IPS-18a (cell line): ENCODE measurements at regions not wholly inside any gene's neighbourhood (a gene's known extent, or its start where the extent isn't known, plus 50 kb on each side); places are given as distances from the start of the nearest gene placed in this dataset.

ENCODE experiments used
- H3K27ac ChIP-seq: one replicate; pipeline ENCODE4 v1.5.1; 2013; ENCODE audit warnings: low read length
- H3K27me3 ChIP-seq: one replicate; pipeline ENCODE4 v1.6.1; 2013; ENCODE audit warnings: mild to moderate bottlenecking, low read length; ENCODE audit not compliant: control insufficient read depth, insufficient read depth
- H3K36me3 ChIP-seq: one replicate; pipeline ENCODE4 v1.6.1; 2013; ENCODE audit warnings: low read depth, low read length; ENCODE audit not compliant: control insufficient read depth
- H3K4me1 ChIP-seq: one replicate; pipeline ENCODE4 v1.6.1; 2013; ENCODE audit warnings: low read depth, low read length; ENCODE audit not compliant: control insufficient read depth
- H3K4me3 ChIP-seq: one replicate; pipeline ENCODE4 v1.5.1; 2013; ENCODE audit warnings: low read length
- H3K9ac ChIP-seq: one replicate; pipeline ENCODE4 v1.6.1; 2013; ENCODE audit warnings: mild to moderate bottlenecking, low read length, moderate library complexity
- H3K9me3 ChIP-seq: one replicate; pipeline ENCODE4 v1.6.1; 2013; ENCODE audit warnings: low read depth, low read length; ENCODE audit not compliant: control insufficient read depth

DNA sequence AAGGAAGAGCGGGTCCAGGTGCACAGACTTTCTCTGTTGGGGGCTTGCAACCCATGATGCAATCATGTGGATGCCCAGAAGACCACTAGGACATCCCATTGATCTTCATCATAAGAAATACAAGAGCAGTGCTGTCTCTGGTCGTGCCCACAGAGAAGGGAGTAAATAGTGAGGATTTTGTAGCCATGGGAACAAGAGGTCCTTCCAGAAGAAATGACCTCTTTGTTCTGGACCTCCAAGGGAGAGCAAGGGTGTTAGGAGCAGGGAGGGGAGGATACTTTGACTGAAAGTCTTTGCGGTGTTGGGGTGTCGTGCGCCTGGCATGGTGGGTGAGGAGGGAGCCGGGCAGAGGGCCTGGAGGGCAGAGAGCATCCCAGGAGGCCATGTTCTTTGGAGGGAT lies 55.0 kb upstream of the EN2 start:
- no peak overlapping the region for H3K27ac ChIP-seq
- no peaks in the 10 kb centered on the region for H3K4me1 ChIP-seq
- H3K9me3 ChIP-seq: no peaks in the 10 kb centered on the region
- H3K4me3 ChIP-seq: no peak overlapping the region
- H3K36me3 ChIP-seq: no peaks in the 10 kb centered on the region
- no peaks in the 10 kb centered on the region for H3K27me3 ChIP-seq
- no peak overlapping the region for H3K9ac ChIP-seq

GRCh38 chr7:155404976-155405375 lies 53.0 kb upstream of the EN2 start:
- H3K9ac ChIP-seq: no peak overlapping the region
- no peaks in the 10 kb centered on the region for H3K9me3 ChIP-seq
- H3K36me3 ChIP-seq: no peaks in the 10 kb centered on the region
- peaks cover 7% of the 10 kb centered on the region for H3K27me3 ChIP-seq
- no peak overlapping the region for H3K4me3 ChIP-seq
- H3K27ac ChIP-seq: no peak overlapping the region
- no peaks in the 10 kb centered on the region for H3K4me1 ChIP-seq

DNA sequence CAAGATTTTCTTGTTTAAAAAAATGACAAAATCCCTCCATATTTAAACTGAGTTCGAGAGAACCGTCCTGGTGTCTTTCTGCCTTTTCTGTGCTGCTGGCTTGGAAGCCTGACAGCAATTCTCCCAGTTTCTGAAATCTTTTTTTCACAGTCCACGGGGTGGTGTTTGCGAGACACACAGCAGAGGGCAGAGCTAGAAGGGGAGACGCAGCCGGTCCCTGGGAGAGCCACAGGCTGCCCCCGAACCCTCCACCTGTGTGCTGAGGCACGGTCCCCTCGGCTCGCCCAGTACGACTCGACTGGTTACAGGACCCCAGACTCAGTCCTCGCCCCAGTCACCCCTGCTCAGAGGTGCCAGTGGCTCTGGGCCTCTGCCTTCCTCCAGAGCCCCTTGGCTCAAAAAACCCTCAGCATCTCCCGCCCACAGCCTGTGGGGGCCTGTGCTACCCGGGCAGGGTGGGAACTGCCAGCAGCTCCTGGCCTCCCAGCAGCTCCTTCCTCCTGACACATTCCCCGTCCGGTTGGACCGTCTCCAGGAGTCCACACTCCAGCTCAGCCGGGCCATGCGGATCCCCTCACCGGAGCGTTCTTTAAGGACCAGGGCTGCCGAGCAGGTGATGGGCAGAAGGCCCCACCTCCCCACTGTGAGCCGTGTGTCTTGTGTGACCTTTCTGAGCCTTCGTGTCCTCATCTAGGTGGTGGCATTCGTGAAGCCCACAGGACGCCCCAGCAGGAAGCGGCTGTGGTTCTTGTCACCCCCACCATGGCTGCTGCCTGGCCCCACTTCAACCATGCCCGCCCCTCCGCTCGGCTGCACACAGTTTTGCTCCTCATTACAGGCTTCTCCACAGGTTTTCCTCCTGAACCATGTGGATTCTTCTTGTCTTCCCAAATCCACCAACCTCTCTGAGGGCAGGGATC lies 52.3 kb upstream of the EN2 start:
- H3K27ac ChIP-seq: no peak overlapping the region
- H3K4me1 ChIP-seq: no peaks in the 10 kb centered on the region
- H3K27me3 ChIP-seq: peaks cover 7% of the 10 kb centered on the region
- no peaks in the 10 kb centered on the region for H3K36me3 ChIP-seq
- H3K9ac ChIP-seq: no peak overlapping the region
- H3K4me3 ChIP-seq: no peak overlapping the region
- no peaks in the 10 kb centered on the region for H3K9me3 ChIP-seq

DNA sequence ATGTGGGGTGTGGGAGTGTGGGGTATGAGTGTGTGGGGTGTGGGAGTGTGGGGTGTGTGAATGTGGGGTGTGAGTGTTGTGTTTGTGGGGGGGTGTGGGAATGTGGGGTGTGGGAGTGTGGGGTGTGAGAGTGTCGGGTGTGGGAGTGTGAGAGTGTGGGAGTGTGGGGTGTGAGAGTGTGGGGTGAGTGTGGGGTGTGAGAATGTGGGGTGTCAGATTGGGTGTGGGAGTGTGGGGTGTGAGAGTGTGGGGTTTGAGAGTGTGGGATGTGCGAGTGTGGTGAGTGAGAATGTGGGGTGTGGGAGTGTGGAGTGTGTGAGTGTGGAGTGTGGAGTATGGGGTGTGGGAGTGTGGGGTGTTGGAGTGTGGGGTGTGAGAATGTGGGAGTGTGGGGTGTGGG lies 50.1 kb upstream of the EN2 start:
- H3K9ac ChIP-seq: no peak overlapping the region
- H3K36me3 ChIP-seq: no peaks in the 10 kb centered on the region
- peaks cover 17% of the 10 kb centered on the region for H3K27me3 ChIP-seq
- H3K9me3 ChIP-seq: no peaks in the 10 kb centered on the region
- no peak overlapping the region for H3K4me3 ChIP-seq
- no peak overlapping the region for H3K27ac ChIP-seq
- H3K4me1 ChIP-seq: no peaks in the 10 kb centered on the region
